HG02571 (cell line): ENCODE measurements at regions not wholly inside any gene's neighbourhood (a gene's known extent, or its start where the extent isn't known, plus 50 kb on each side); places are given as distances from the start of the nearest gene placed in this dataset.

Source experiments
- ATAC-seq: cut with Tn5 transposase; IDR thresholded peaks from one replicate; pipeline ENCODE4 v1.9.1; 2021; ENCODE audit warnings: mild to moderate bottlenecking, moderate library complexity; ENCODE audit not compliant: unreplicated experiment

DNA sequence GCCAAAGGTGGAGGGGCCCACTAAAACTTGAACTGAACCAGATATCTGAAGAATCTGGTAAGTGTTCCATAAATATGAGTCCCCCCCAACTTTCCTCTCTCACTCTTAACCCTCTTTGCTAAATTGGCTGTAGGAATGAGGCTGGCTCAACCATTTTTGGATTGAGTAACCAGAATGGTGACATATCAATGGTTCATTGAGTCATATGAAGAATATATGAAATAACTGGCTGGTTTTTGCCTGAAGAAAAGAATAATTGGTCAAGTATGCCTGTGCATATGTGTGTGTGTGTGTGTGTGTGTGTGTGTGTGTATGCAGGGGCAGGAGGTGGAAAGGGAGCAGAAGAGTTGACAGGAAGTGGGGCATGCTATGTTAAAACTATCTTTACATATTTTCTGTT is 472.9 kb upstream of the THBS1 start:
- ATAC-seq, result no peak

- ATAC-seq, result no peak
These were observed 470.5 kb upstream of the THBS1 start for GRCh38 chr15:39110336-39110735.

- no peak for ATAC-seq
These were observed 470.1 kb upstream of the THBS1 start for GRCh38 chr15:39110746-39111145.

GRCh38 chr15:39113741-39114140 is 467.1 kb upstream of the THBS1 start:
- ATAC-seq, result no peak

- ATAC-seq, result no peak
These were observed 466.0 kb upstream of the THBS1 start for GRCh38 chr15:39114690-39115378.

DNA sequence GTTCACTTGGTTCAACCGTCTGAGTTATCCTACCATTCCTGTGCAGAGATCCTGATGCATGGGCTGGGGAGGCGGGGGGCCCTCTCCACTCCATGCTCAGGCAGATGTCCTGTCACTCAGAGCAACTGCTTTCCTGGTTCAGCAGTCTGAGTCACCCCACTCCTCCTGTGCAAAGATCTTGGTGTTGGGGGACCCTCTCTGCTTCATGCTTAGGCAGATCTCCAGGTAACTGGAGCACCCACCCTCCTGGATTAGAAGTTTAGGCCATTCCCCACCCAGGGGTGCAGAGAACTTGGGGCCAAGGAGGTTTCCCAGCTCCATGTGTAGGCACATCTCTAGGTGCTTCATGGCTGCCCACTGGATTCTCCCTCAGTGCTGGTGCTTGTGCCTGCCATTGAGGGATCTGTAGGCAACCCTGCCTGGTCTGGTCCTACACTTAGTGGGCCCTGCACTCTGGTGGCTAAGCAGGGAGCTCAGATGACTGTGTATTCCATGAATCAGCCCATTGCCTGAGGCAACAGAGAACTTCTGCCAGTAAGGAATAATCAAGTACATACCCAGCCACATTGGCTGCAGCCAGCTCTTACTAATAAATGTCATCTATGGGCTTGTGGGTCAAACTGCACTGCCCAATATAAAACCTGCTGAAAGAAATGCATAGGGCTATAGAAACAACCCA is 465.4 kb upstream of the THBS1 start:
- ATAC-seq, result no peak

DNA sequence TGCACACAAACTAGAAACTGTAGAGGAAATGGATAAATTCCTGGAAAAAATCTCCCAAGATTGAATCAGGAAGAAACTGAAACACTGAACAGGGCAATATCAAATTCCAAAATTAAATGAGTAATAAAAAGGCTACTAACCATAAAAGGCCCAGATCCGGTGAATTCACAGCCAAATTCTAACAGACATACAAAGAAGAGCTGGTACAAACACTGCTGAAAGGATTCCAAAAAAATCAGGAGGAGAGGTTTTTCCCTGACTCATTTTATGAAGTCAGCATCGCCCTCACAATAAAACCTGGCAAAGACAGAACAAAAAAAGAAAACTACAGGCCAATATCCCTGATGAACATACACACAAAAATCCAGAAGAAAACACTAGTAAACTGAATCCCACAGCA is 462.4 kb upstream of the THBS1 start:
- ATAC-seq, result no peak

DNA sequence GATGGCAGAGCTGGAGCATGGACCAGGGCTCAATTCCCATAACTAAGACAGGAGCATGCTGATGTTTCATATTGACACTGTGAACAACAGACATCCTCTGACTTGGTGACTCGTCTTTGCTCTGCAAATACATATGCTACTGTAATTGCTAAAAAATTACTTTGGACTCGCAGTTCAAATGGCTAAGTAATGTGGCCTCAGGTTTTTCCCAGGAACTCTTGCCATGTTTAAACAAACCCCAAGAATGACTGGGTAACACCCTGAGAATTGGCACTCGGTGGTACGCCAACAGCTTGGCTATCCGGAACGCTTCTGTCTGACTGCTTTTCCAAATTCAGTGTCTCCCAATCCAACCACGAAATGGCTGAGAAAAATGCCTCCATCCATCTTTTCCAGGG is 456.7 kb upstream of the THBS1 start:
- ATAC-seq, result no peak

- no peak for ATAC-seq
These were observed 456.2 kb upstream of the THBS1 start for GRCh38 chr15:39124553-39125171.

DNA sequence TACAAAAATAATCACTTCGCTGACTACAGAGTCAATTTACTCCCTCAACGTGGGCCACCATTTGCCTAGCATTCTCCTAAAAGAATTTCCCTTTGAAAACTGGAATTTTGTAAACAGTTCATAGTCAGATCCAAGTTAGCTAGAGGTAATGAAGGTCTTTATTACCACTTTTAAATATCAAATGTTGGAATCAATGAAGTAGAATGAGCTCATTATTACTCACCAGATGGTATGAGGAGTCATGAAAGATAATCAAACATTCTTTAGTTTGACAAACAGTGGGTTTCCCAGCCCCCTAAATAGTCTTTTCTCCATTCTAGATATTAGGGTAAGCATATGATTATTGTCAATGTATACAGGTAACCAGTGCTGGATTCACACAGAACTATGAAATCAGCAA is 455.7 kb upstream of the THBS1 start:
- no peak for ATAC-seq

DNA sequence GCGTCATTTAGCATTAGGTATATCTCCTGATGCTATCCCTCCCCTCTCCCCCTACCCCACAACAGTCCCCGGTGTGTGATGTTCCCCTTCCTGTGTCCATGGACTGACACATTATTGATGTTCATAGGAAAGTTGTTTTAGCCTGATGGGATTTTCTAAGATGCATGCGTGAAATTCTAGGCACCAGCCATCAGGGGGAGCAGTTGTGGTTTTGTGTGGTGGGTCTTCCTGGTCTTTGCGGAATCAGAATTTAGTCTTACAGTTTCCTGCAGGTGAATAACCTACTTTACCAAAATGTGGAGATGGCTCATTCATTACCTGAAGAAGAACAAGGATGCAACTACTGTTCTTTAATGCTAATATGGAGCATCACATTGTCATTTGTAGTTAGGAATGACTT is 455.0 kb upstream of the THBS1 start:
- no peak for ATAC-seq

DNA sequence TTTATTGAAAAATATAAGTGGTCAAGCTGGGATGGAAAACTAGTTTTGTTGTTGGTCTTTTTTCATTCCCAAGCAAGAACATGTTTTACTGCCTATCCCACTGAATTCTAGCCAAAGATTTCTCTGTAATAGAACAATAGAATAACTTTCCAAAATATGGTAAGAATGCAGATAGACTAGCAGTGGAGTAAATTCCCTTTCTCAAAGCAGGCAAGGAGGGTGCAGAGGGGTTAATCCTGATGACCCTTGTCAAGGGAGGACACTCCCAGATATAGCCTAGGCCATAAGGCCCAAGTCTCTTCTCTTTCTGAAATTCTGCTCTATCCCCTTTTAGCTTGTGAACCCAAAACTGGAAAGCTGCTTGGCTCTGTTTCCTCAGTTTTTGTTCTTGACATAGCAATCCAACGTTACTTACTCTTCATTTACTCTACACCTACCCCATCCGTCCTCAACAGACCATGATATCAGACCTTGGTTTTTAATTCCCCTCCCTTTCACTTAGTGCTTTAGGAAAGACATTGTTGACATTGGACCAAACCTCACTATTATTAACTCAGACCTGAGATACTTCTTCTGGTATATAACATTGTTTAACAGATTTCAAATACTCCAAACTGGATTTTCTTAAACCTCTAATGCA is 453.6 kb upstream of the THBS1 start:
- ATAC-seq, result no peak

- no peak for ATAC-seq
These were observed 452.8 kb upstream of the THBS1 start for GRCh38 chr15:39127925-39128617.

DNA sequence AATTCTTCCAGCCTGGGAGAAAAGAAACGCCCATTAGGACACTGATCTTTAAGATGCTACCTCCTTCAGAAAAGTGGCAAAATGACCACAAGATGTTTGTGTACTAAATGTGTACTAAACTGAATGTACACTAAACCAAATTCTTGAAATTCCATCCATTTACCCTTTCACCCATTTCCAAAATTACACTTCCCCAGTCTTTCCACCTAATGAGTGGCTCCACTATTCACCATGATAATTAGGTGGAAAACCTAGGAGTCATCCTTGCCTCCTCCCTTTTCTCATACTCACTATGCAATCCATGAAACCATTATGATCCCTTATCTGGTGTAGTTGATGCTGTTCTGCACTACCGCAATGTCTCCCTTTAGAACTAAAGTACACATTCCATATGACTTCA is 452.1 kb upstream of the THBS1 start:
- no peak for ATAC-seq

DNA sequence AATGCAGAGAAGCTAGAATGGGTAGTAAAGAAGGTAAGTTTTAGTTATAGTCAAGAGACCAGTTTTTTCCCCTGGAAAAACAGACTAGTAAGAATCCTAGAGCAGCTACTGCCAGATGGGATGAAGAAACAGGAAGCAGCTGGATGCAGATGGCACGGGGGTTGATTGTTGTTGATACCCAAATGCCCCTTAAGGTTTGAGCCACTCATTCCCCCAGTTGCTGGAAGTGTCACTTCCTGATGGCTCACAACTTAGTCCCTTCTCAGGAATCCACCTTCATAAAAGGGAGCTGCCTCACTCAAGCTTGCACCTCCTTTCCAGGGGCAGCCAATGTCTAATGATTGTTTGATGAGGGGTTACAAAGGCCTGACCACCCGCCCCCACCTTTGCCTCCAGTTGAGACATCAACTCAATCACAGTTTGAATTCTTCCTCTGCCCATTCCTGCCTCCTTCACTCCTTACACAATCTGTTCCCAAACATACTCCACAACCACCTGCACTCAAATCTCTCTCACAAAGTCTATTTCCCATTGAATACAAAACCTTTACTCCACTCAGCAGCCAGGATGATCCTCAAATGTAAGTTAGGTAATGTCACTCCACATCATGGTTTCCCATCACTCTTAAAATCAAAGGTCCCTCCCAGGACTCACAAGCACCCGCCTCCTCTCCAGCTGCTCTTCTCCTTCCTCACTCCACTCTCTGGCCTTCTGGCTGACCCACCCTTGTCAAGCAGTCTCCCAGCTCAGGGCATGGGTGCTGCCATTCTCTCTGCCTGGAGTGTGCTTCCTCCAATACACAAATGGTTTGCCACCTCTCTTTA is 450.1 kb upstream of the THBS1 start:
- no peak for ATAC-seq

DNA sequence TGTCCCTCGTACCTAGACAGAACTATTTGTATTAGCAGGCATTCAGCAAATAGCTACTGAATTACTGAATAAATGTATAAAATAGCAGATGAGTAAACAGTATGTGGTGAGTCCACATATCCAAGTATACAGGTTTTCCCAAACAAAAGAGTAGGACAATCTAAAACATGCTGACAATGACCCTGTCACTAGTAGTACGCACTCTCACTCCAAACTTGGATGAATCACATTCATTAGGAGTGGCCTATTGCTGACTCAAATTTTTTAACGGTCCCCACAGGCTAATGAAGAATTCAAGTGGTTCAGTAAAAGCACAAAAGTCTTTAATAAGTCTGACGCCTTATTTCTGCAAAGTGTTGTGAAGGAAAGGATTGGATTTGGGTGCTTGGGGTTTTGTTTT is 449.3 kb upstream of the THBS1 start:
- ATAC-seq, result no peak

- ATAC-seq, result no peak
These were observed 448.8 kb upstream of the THBS1 start for GRCh38 chr15:39132070-39132469.

GRCh38 chr15:39132954-39133600 is 447.8 kb upstream of the THBS1 start:
- ATAC-seq, result no peak

- no peak for ATAC-seq
These were observed 446.6 kb upstream of the THBS1 start for GRCh38 chr15:39134282-39134681.

DNA sequence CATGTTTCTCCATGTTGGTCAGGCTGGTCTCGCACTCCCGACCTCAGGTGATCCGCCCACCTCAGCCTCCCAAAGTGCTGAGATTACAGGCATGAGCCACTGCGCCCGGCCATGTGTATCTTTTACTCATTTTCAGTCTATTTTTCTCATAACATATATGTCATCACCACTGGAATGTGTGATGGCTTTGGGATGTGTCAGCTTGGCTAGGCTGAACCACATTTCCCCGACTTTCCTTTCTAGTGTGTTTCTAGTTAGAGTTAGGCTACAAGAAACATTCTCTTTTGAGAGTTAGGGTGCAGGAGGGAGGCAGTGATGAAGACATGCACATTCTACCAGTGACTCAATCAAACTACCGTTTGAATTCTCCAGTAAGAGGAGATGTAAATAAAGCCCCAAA is 444.9 kb upstream of the THBS1 start:
- no peak for ATAC-seq
